ENCODE measurements at regions not wholly inside any gene's neighbourhood (a gene's known extent, or its start where the extent isn't known, plus 50 kb on each side); places are given as distances from the start of the nearest gene placed in this dataset.

- H3K4me3 ChIP-seq, result no peak overlapping the region
- DNase-seq, result no peak
- WGBS, 2 donors (ENCODE audit: low coverage in 1 of 2), result 80 to 83% methylated on average over 7 to 8 of the region's 8 CpGs
- TF ChIP-seq POLR2A (IDR thresholded peaks at IDR 0.05), result no peak
- no peak for TF ChIP-seq POLR2AphosphoS5 (IDR thresholded peaks at IDR 0.05)
- TF ChIP-seq EP300 (IDR thresholded peaks at IDR 0.05; ENCODE audit: low read depth), result no peak
- TF ChIP-seq, protein P1, sequence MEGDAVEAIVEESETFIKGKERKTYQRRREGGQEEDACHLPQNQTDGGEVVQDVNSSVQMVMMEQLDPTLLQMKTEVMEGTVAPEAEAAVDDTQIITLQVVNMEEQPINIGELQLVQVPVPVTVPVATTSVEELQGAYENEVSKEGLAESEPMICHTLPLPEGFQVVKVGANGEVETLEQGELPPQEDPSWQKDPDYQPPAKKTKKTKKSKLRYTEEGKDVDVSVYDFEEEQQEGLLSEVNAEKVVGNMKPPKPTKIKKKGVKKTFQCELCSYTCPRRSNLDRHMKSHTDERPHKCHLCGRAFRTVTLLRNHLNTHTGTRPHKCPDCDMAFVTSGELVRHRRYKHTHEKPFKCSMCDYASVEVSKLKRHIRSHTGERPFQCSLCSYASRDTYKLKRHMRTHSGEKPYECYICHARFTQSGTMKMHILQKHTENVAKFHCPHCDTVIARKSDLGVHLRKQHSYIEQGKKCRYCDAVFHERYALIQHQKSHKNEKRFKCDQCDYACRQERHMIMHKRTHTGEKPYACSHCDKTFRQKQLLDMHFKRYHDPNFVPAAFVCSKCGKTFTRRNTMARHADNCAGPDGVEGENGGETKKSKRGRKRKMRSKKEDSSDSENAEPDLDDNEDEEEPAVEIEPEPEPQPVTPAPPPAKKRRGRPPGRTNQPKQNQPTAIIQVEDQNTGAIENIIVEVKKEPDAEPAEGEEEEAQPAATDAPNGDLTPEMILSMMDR (IDR thresholded peaks at IDR 0.05), result no peak
- H3K4me1 ChIP-seq, result peaks cover 0 to 4% (median under 1%) of the 10 kb centered on the region in 4 donors
- intact Hi-C loops (cut with DNase I; ENCODE audit: low total_unique reads) (no loop called here), in situ Hi-C loops (cut with MboI; ENCODE audit: low pct_ligation_motif_present in 1 of 4, low pct_unique_long_range_greater_than_20kb in 1 of 4, low sequenced_read_pairs in 3 of 4) (no loop called here)
- H3K36me3 ChIP-seq, result no peaks in the 10 kb centered on the region
- no peaks in the 10 kb centered on the region for H3K9me3 ChIP-seq
- H3K27ac ChIP-seq, result no peak overlapping the region
- H3K27me3 ChIP-seq, result no peaks in the 10 kb centered on the region
These were observed 450.5 kb upstream of the OR4E1 start for GRCh38 chr14:22124073-22124613.

DNA sequence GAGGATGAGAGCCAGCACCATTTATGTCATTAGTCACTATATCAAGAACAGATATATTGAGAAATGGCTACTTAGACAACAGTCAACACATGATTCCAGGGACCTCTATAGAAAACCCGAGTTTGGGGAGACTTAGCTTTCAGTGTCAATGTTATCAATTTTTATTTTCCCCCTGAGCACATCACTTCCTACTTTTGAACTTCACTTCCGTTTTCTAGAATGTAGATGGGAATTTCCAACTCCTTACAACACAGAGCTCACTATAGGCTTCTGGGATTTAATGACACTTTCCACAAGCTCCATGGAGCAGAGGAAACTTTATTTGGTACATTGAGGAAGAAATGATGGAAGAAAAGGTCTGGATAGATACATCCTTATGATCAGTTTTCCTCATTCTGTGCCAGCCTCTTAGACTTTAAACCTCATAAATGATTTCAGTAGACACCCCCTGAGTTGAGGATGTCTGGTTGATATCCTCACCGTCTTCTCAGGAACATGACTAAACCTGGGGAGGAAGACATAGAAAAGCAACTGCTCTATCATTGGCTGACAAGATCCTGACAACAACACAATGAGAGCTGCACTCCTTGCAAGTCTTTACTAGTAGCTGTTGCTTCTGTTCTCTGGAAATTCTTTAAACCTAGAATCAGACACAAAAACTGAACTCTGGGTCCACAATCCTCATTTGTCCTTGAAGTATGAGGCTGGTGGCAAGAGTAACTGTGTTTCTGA is 449.4 kb upstream of the OR4E1 start:
- Histone ChIP-seq H3K27ac (no peak overlapping the region), H3K4me1 (peaks cover 0 to 9% (median 4%) of the 10 kb centered on the region in 4 donors), H3K4me3 (no peak overlapping the region), H3K36me3 (no peaks in the 10 kb centered on the region), H3K9me3 (no peaks in the 10 kb centered on the region), H3K27me3 (no peaks in the 10 kb centered on the region)
- in situ Hi-C loops (cut with MboI; ENCODE audit: low pct_ligation_motif_present in 1 of 4, low pct_unique_long_range_greater_than_20kb in 1 of 4, low sequenced_read_pairs in 3 of 4), result no loop called here
- intact Hi-C loops (cut with DNase I; ENCODE audit: low total_unique reads), result no loop called here
- no peak for DNase-seq
- WGBS, 2 donors (ENCODE audit: low coverage in 1 of 2), result 72 to 80% methylated on average over 3 of the region's 3 CpGs
- no peak for TF ChIP-seq POLR2AphosphoS5 (IDR thresholded peaks at IDR 0.05)
- no peak for TF ChIP-seq POLR2A (IDR thresholded peaks at IDR 0.05)
- TF ChIP-seq EP300 (IDR thresholded peaks at IDR 0.05; ENCODE audit: low read depth), result no peak
- TF ChIP-seq, protein P1 (IDR thresholded peaks at IDR 0.05), result no peak

GRCh38 chr14:22122227-22122818 is 448.7 kb upstream of the OR4E1 start:
- DNase-seq, result peak; percentile 17
- TF ChIP-seq, protein P1 (IDR thresholded peaks at IDR 0.05), result peak; percentile 10 to 34 (median 27)
- no peak for TF ChIP-seq EP300 (IDR thresholded peaks at IDR 0.05; ENCODE audit: low read depth)
- Histone ChIP-seq H3K27ac (no peak overlapping the region), H3K4me3 (no peak overlapping the region), H3K4me1 (peaks cover 0 to 9% (median 4%) of the 10 kb centered on the region in 4 donors), H3K9me3 (no peaks in the 10 kb centered on the region), H3K36me3 (no peaks in the 10 kb centered on the region), H3K27me3 (no peaks in the 10 kb centered on the region)
- in situ Hi-C loops (cut with MboI; ENCODE audit: low pct_ligation_motif_present in 1 of 4, low pct_unique_long_range_greater_than_20kb in 1 of 4, low sequenced_read_pairs in 3 of 4), result no loop called here
- intact Hi-C loops (cut with DNase I; ENCODE audit: low total_unique reads), result no loop called here
- WGBS, 2 donors (ENCODE audit: low coverage in 1 of 2), result 54 to 64% methylated on average over 4 of the region's 4 CpGs

DNA sequence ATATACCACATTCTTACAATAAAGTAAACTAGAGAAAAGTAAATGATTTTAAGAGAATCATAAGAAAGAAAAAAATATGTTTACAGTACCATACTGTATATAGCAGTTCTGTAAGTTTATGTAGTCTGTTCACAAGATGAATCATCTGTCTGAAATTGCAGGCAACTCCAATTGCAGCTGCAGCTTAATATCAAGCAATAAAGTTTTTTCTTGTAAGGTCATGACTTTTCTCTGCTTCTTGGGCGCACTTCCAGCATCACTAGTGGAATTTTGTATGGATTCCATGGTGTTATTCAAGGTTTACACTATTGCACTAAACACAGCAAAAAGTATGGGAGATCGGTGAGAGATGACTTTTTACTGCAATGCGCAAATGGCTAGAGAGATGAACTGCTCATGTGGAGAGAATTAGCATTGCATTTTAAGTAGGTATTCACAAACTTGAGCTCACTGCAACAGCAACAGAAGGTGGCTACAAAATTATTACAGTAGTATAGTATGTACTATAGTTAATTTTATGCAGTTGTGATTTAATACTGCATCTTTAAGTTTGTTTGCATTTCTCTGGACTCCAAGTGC is 445.4 kb upstream of the OR4E1 start:
- no peaks in the 10 kb centered on the region for H3K9me3 ChIP-seq
- 30 to 41% methylated on average over 3 of the region's 3 CpGs for WGBS, 2 donors (ENCODE audit: low coverage in 1 of 2)
- H3K27me3 ChIP-seq, result no peaks in the 10 kb centered on the region
- H3K4me1 ChIP-seq, result peaks cover 0 to 9% (median 4%) of the 10 kb centered on the region in 4 donors
- H3K4me3 ChIP-seq, result no peak overlapping the region
- no peak for DNase-seq
- no peaks in the 10 kb centered on the region for H3K36me3 ChIP-seq
- intact Hi-C loops (cut with DNase I; ENCODE audit: low total_unique reads) (no loop called here), in situ Hi-C loops (cut with MboI; ENCODE audit: low pct_ligation_motif_present in 1 of 4, low pct_unique_long_range_greater_than_20kb in 1 of 4, low sequenced_read_pairs in 3 of 4) (no loop called here)
- TF ChIP-seq POLR2A (IDR thresholded peaks at IDR 0.05) (no peak), POLR2AphosphoS5 (IDR thresholded peaks at IDR 0.05) (no peak), EP300 (IDR thresholded peaks at IDR 0.05; ENCODE audit: low read depth) (no peak)
- TF ChIP-seq, protein P1 (IDR thresholded peaks at IDR 0.05), result no peak
- no peak overlapping the region for H3K27ac ChIP-seq
